GM19023 (cell line): ENCODE measurements at regions not wholly inside any gene's neighbourhood (a gene's known extent, or its start where the extent isn't known, plus 50 kb on each side); places are given as distances from the start of the nearest gene placed in this dataset.
"Not testable (repeated sequence)": the region's sequence is repeated elsewhere in the genome, so short reads cannot be mapped to it uniquely, and the experiment has no call there.

Source experiments
- ATAC-seq: cut with Tn5 transposase; IDR thresholded peaks from one replicate; pipeline ENCODE4 v1.9.1; 2021; ENCODE audit warnings: mild to moderate bottlenecking, moderate library complexity; ENCODE audit not compliant: unreplicated experiment

- ATAC-seq: not testable (repeated sequence)
Observed at GRCh38 chr17:31717251-31717650, 141.8 kb downstream of the COPRS start.

GRCh38 chr17:31715446-31715845 lies 143.6 kb downstream of the COPRS start:
- no peak for ATAC-seq

DNA sequence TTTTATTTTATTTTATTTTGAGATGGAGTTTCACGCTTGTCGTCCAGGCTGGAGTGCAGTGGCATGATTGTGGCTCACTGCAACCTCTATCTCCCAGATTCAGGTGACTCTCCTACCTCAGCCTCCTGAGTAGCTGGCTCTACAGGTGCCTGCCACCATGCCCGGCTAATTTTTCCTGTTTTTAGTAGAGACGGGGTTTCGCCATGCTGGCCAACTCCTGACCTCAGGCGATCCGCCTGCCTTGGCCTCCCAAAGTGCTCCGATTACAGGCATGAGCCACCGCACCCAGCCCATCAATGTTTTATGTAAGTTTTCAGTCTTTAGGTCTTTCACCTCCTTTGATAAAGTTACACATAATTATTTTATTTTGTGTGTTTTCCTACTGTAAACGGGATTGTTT lies 154.6 kb downstream of the COPRS start:
- no peak for ATAC-seq

- ATAC-seq: no peak
Observed at GRCh38 chr17:31702041-31702440, 157.0 kb downstream of the COPRS start.

DNA sequence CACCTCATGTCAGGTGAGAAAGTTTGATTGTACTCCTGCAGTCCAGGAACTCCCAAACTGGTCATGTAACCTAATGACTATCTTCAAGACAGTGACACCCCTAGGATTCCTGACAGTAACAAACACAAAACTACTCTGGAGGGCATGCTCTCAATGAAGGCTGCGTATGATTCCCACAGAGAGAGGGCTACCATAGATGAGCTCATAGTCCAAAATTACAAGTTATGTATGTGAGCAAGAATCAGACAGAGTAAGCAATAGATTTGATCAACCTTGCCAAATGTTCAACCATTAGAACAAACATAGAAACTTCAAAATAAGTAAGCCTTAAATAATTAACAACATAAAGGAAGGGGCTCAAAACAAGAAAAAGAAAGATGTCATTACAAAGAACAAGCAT lies 158.1 kb downstream of the COPRS start:
- ATAC-seq: no peak

- ATAC-seq: no peak
Observed at GRCh38 chr17:31699886-31700285, 159.2 kb downstream of the COPRS start.

- no peak for ATAC-seq
Observed at GRCh38 chr17:31699281-31699680, 159.8 kb downstream of the COPRS start.

- no peak for ATAC-seq
Observed at GRCh38 chr17:31698751-31699150, 160.3 kb downstream of the COPRS start.

GRCh38 chr17:31697838-31698237 lies 161.2 kb downstream of the COPRS start:
- no peak for ATAC-seq

DNA sequence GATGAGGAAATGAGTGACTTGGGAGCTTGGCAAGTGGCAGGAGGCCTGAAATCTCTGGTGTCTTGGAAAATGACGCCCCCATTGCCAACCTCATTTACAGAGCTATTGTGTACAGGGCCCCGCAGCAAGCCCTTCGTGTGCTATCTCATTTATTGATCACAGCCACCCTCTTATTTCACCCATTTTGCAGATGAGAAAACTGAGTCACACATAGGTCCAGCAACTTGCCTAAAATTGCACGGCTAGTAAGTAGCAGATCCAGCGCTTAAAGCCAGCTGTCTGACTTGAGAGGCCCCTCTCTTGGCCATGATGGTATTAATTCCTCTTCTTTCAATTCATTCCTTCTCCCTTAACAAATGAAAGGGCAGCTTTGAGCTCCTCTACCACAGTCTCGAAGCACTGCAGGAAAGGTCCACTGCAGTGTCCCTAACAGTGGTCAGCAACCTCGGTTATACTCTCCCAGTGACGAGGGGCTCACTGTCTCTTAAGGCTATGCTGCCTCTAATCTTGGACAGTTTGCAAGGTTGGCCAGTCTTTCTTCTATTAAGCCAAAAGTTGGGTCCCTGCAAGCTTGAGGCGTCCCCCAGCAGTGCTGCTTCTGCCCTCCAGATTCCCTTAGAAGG lies 162.2 kb downstream of the COPRS start:
- no peak for ATAC-seq

DNA sequence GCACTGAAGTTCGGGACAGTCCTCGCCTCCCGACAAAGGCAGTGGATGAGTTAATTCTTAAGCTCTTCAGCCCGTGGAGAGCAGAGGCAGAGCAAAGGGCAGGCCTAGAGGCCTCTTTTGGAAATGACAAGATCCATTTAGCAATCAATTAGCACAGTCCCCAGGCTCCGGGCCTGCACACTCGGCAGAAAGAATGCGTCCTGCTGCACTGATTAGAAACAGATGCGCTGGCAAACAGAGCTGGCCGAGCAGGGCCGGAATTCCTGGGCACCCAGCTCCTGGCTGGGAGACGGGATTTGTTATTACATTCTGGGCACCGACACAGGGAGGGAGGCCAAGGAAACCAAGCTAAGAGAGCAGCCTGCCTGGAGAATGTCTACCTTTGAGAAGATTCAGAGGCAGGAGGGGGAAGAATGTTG lies 162.9 kb downstream of the COPRS start:
- no peak for ATAC-seq

GRCh38 chr17:31695456-31696090 lies 163.5 kb downstream of the COPRS start:
- ATAC-seq: no peak

DNA sequence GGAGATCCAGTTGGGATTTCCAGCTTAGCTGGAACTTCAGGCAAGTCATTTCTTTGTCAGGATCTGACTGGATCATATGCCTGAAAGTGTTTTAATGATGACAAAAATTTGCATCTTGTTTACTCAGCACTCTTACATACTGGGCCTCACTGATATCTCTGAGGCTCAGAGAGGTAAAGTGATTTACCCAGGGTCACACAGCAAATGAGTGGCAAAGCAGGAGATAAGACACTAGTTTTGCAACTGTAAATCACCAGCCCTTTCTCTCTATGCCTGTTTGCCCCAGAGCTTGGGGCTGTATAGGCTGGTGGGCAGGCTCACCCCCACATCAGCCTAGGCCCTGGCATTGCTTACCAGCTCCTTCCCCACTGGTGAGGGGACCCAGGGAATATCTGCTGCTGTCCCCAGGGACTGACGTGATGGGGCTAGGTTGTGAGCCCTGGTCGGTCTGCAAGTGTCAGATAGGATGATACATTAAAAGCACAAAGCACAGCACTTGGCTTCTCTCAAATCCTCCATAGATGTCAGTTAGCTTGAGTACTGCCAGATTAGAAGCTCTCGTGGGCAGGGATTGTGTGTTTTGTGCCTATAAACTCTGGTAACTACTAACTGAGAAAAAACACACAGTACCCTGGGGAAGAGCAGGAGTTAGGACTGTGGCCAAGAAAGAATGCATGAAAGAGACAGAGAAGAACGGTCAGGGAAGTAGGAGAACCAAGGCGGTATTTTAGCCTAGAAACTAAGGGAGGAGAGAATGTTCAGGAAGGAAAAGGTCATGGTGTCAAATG lies 165.4 kb downstream of the COPRS start:
- ATAC-seq: no peak

DNA sequence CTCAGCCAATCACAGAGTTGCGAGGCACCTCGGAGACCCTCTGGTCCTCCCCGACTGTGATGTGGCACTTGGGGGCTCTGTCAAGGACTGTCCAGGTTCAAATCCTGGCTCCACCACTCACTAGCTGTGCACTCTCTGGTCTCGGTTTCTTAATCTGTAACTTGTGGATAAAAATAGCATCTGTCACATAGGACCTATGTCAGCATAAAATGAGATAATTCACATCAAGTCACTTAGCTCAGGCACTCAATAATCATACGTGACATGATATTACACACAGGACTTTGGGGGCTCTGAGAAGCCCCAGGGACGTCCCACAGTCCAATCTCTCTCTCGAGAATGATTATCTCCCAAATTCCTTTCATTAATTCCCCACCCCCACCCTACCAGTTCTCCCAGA lies 166.4 kb downstream of the COPRS start:
- no peak for ATAC-seq

- no peak for ATAC-seq
Observed at GRCh38 chr17:31692027-31692426, 167.0 kb downstream of the COPRS start.

- no peak for ATAC-seq
Observed at GRCh38 chr17:31691251-31691905, 167.7 kb downstream of the COPRS start.

DNA sequence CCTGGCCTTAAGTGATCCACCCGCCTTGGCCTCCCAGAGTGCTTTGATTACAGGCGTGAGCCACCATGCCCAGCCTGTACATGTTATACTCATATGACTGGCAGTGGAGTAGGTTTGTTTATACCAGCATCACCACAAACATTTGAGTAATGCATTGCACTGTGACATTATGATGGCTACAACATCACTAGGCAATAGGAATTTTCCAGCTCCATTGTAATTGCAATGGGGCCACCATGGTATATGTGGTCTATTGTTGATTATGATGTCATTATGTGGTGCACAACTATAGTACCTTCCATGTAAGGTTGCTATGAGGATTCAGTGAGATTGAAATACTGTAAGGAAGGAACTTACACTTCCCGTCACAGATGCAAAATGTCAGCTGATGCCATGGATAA lies 168.9 kb downstream of the COPRS start:
- no peak for ATAC-seq

GRCh38 chr17:31688701-31689100 lies 170.3 kb downstream of the COPRS start:
- ATAC-seq: no peak

- no peak for ATAC-seq
Observed at GRCh38 chr17:31687505-31688126, 171.4 kb downstream of the COPRS start.

DNA sequence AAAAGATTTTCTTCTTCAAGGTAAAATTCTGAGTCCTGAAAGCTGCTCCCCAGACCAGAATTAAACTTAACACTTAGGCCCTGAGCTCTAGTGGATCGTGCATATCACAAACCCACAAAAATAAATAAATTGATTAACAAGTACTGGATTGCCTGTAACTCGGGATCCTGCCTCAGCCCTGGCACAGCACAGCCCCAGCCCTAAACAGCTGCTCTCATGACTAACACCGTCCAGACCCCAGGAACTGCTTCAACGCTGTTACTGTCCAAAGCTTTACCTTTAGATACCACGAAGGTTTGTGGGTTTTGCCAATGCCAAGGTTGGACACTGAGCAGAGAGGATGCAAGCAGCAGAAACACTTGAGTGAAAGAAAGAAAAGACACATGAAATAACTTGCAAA lies 172.5 kb downstream of the COPRS start:
- no peak for ATAC-seq

GRCh38 chr17:31684901-31685300 lies 174.1 kb downstream of the COPRS start:
- ATAC-seq: no peak
